OCI-LY7 (cell line): ENCODE measurements at regions not wholly inside any gene's neighbourhood (a gene's known extent, or its start where the extent isn't known, plus 50 kb on each side); places are given as distances from the start of the nearest gene placed in this dataset.
"Not testable (repeated sequence)": the region's sequence is repeated elsewhere in the genome, so short reads cannot be mapped to it uniquely, and the experiment has no call there.

Experiments used
- BruUV-seq: library from RNA; stranded (reverse); fragments of 400-500 nt; replicated peaks from 2 replicates; lab custom pipeline; 2021; lab: Mats Ljungman, UMichigan
- CTCF ChIA-PET: fragments of 300-600 bp; sonication (Branson Sonifier 250); formaldehyde crosslinking; loops from one replicate; lab custom pipeline; 2022; ENCODE audit warnings: antibody characterized with exemption; ENCODE audit not compliant: unreplicated experiment; lab: Charles Lee
- POLR2A ChIA-PET: fragments of 300-600 bp; sonication (Branson Sonifier 250); formaldehyde crosslinking; loops from one replicate; lab custom pipeline; 2022; ENCODE audit warnings: antibody characterized with exemption; lab: Charles Lee
- DNase-seq: peaks from one replicate; pipeline ENCODE4 v3.0.0-alpha.2; 2015; ENCODE audit warnings: low spot score
- H2AFZ ChIP-seq: fragments of 200-600 bp; sonication (generic), shearing (Covaris generic); 2 replicates; pipeline ENCODE4 v1.6.1; 2014; ENCODE audit warnings: mild to moderate bottlenecking, antibody characterized with exemption, low read length, moderate library complexity
- H3K27ac ChIP-seq: fragments of 200-600 bp; sonication (generic); 2 replicates; pipeline ENCODE4 v1.5.1; 2014; ENCODE audit warnings: mixed run types, low read depth, mild to moderate bottlenecking, moderate library complexity, low read length, inconsistent platforms; ENCODE audit not compliant: poor library complexity, severe bottlenecking
- H3K36me3 ChIP-seq: fragments of 200-600 bp; sonication (generic); 2 replicates; pipeline ENCODE4 v1.6.1; 2014; ENCODE audit warnings: mild to moderate bottlenecking, antibody characterized with exemption, low read length, moderate library complexity, mixed read lengths; ENCODE audit not compliant: insufficient read depth
- H3K4me1 ChIP-seq: fragments of 200-600 bp; sonication (generic); 2 replicates; pipeline ENCODE4 v1.5.1; 2014; ENCODE audit warnings: mild to moderate bottlenecking, low read length; ENCODE audit not compliant: insufficient read depth, poor library complexity, severe bottlenecking
- H3K4me2 ChIP-seq: fragments of 200-600 bp; sonication (generic); 2 replicates; pipeline ENCODE4 v1.6.1; 2014; ENCODE audit warnings: mild to moderate bottlenecking, low read length
- H3K4me3 ChIP-seq: fragments of 200-600 bp; sonication (generic); 2 replicates; pipeline ENCODE4 v1.5.1; 2014; ENCODE audit warnings: mild to moderate bottlenecking, low read depth, low read length; ENCODE audit not compliant: poor library complexity, severe bottlenecking
- H3K79me2 ChIP-seq: fragments of 200-600 bp; sonication (generic); 2 replicates; pipeline ENCODE4 v1.6.1; 2016; ENCODE audit warnings: low read depth, mild to moderate bottlenecking, low read length, moderate library complexity, mixed read lengths; ENCODE audit not compliant: insufficient read depth
- H3K9me2 ChIP-seq: fragments of 200-600 bp; sonication (generic); 2 replicates; pipeline ENCODE4 v1.6.1; 2016; ENCODE audit warnings: mild to moderate bottlenecking, low read length, mixed read lengths; ENCODE audit not compliant: insufficient read depth
- H3K9me3 ChIP-seq: fragments of 200-600 bp; sonication (generic); 2 replicates; pipeline ENCODE4 v1.6.1; 2014; ENCODE audit warnings: mild to moderate bottlenecking, mixed run types, low read length, mixed read lengths
- H4K20me1 ChIP-seq: fragments of 200-600 bp; sonication (generic); 2 replicates; pipeline ENCODE4 v1.6.1; 2014; ENCODE audit warnings: mild to moderate bottlenecking, antibody characterized with exemption, low read length, moderate library complexity, mixed read lengths; ENCODE audit not compliant: insufficient read depth
- EZH2phosphoT487 ChIP-seq: fragments of 200-600 bp; sonication (generic); IDR thresholded peaks from 2 replicates; pipeline ENCODE4 v1.6.1; 2018; ENCODE audit warnings: low read depth, borderline replicate concordance, mild to moderate bottlenecking, mixed run types, antibody characterized with exemption, low read length, moderate library complexity, mixed read lengths
- intact Hi-C: fragments of 100-400 bp; cut with micrococcal nuclease; formaldehyde crosslinking; loops from one replicate; pipeline ENCODE4 v1.10.0; 2022; ENCODE audit not compliant: unreplicated experiment
- TF ChIP-seq, protein P1 (sequence below): fragments of 200-600 bp; sonication (generic); conservative IDR thresholded peaks from 2 replicates; pipeline ENCODE4 v1.5.1; 2014; ENCODE audit warnings: mild to moderate bottlenecking, antibody characterized with exemption, low read length, moderate library complexity, mixed read lengths

DNA sequence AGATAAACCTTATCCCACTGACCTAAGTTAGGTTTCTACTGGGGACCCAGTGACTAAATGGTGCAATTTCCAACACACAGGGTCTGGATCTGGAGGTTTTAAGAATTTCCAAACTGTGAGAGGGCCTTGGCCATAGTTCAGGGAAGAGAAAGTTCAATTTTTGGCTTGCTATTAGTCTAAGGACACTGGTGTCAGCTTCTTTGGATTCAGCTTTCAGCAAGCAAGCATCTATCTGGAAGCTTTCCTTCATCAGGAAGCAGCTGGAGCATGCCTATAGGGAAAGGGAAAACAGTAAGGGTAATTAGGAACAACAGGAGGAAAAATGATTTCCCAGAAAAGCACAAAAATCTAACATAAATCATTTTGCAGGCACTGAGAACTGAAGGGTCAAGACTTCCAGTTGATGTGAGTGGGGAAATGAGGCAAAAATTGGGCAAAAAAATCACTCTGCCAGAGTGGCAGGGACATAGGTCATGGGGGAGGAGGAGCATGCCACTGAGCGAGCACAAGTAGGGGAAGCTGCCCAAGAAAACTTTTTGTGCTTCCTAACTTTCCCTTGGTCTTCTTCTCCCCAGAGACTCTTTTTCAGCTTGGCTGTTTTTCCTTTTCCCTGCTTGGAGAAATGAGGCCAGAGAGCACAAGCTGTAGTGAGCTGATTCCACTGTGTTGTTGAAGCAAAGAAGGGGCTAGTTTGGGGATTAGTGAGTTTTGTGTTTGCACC, 299.6 kb downstream of the FGF10 start:
- no peaks in the 10 kb centered on the region for H3K36me3 ChIP-seq
- TF ChIP-seq, protein P1, sequence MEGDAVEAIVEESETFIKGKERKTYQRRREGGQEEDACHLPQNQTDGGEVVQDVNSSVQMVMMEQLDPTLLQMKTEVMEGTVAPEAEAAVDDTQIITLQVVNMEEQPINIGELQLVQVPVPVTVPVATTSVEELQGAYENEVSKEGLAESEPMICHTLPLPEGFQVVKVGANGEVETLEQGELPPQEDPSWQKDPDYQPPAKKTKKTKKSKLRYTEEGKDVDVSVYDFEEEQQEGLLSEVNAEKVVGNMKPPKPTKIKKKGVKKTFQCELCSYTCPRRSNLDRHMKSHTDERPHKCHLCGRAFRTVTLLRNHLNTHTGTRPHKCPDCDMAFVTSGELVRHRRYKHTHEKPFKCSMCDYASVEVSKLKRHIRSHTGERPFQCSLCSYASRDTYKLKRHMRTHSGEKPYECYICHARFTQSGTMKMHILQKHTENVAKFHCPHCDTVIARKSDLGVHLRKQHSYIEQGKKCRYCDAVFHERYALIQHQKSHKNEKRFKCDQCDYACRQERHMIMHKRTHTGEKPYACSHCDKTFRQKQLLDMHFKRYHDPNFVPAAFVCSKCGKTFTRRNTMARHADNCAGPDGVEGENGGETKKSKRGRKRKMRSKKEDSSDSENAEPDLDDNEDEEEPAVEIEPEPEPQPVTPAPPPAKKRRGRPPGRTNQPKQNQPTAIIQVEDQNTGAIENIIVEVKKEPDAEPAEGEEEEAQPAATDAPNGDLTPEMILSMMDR: no peak
- no peak for TF ChIP-seq EZH2phosphoT487
- no peak for DNase-seq
- no peak overlapping the region for H2AFZ ChIP-seq
- ChIA-PET CTCF (no interaction called here), POLR2A (interaction anchor here (0.6 to 1.2 kb wide), 4 partner anchors 10 to 917 kb away, joined by 3 read pairs; no protein-coding TSS in a partner anchor)
- no peaks in the 10 kb centered on the region for H3K79me2 ChIP-seq
- H3K27ac ChIP-seq: no peak overlapping the region
- H3K4me3 ChIP-seq: no peak overlapping the region
- no peaks in the 10 kb centered on the region for H3K9me2 ChIP-seq
- BruUV-seq: no TSS peak
- intact Hi-C loops: no loop called here
- H4K20me1 ChIP-seq: no peaks in the 10 kb centered on the region
- no peaks in the 10 kb centered on the region for H3K9me3 ChIP-seq
- H3K4me2 ChIP-seq: no peak overlapping the region
- H3K4me1 ChIP-seq: no peaks in the 10 kb centered on the region

DNA sequence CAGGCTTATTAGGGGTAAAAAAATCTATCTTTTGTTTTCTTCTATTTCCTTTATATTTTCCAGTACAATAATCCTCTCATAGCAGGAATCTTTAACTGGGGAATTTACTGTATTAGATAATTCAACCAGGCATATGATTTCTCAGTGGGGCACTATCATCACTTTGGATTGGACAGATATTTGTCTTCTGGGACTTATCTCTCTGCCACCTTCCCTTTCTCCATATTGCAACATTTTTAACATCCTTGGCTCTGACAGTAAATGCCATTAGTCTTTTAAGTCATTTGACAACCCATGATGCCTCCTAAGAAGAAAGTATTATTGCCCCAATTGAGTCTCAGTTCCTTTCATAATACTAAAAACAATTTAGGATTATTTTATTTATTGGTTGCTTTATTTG, 304.1 kb downstream of the FGF10 start:
- intact Hi-C loops: no loop called here
- BruUV-seq: no TSS peak
- CTCF ChIA-PET: no interaction called here

DNA sequence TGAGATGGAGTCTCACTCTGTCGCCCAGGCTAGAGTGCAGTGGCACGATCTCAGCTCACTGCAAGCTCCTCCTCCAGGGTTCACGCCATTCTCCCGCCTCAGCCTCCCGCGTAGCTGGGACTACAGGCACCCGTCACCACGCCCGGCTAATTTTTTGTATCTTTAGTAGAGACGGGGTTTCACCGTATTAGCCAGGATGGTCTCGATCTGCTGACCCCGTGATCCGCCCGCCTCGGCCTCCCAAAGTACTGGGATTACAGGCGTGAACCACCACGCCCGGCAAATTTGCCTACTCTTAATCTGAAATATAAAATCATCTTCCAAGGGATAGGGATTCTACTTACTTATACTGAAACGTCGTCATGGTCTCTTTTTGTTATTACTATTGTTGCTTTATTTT, 314.7 kb downstream of the FGF10 start:
- H3K4me3 ChIP-seq, DNase-seq, H4K20me1 ChIP-seq, intact Hi-C loops, H3K79me2 ChIP-seq, BruUV-seq, H3K27ac ChIP-seq, CTCF ChIA-PET, H3K9me2 ChIP-seq, H2AFZ ChIP-seq, H3K36me3 ChIP-seq, H3K9me3 ChIP-seq, H3K4me2 ChIP-seq, POLR2A ChIA-PET, H3K4me1 ChIP-seq: not testable (repeated sequence)

More for the DNA sequence above, 304.1 kb downstream of the FGF10 start:
- H3K36me3 ChIP-seq: no peaks in the 10 kb centered on the region
- no peak overlapping the region for H3K4me3 ChIP-seq
- no peaks in the 10 kb centered on the region for H3K9me2 ChIP-seq
- no peak overlapping the region for H2AFZ ChIP-seq
- POLR2A ChIA-PET: no interaction called here
- no peak overlapping the region for H3K4me2 ChIP-seq
- no peak overlapping the region for H3K27ac ChIP-seq
- H3K79me2 ChIP-seq: no peaks in the 10 kb centered on the region
- no peaks in the 10 kb centered on the region for H3K9me3 ChIP-seq
- H4K20me1 ChIP-seq: no peaks in the 10 kb centered on the region
- no peak for TF ChIP-seq EZH2phosphoT487
- H3K4me1 ChIP-seq: no peaks in the 10 kb centered on the region
- DNase-seq: no peak
